ENCODE measurements at regions not wholly inside any gene's neighbourhood (a gene's known extent, or its start where the extent isn't known, plus 50 kb on each side); places are given as distances from the start of the nearest gene placed in this dataset.

GRCh38 chr6:18842534-18842933 is 455.4 kb downstream of the RNF144B start:
- Histone ChIP-seq H2AFZ (ENCODE audit: insufficient read depth, low read depth, low read length, poor library complexity, severe bottlenecking) (no peak overlapping the region), H3K9ac (ENCODE audit: insufficient read depth, low read length, poor library complexity, severe bottlenecking) (no peak overlapping the region), H3K36me3 (replicated peaks in 1 of 2; ENCODE audit: control insufficient read depth in 1 of 2, insufficient read depth in 2 of 2, low read length in 2 of 2) (no peaks in the 10 kb centered on the region), H3K4me1 (ENCODE audit: control insufficient read depth in 1 of 2, insufficient read depth in 2 of 2, low read length in 2 of 2) (no peaks in the 10 kb centered on the region), H4K20me1 (ENCODE audit: insufficient read depth, low read length) (no peaks in the 10 kb centered on the region), H3K27ac (ENCODE audit: low read depth in 1 of 2, low read length in 2 of 2) (no peak overlapping the region), H3K4me3 (replicated peaks in 1 of 3; ENCODE audit: low read depth in 2 of 3, low read length in 3 of 3) (no peak overlapping the region), H3K27me3 (ENCODE audit: control insufficient read depth in 2 of 2, insufficient read depth in 2 of 2, low read length in 2 of 2) (no peaks in the 10 kb centered on the region), H3K9me3 (replicated peaks in 1 of 2; ENCODE audit: control insufficient read depth in 1 of 2, insufficient read depth in 1 of 2, low read length in 2 of 2) (peaks cover 0 to 5% of the 10 kb centered on the region in 2 donors), H3K4me2 (replicated peaks; ENCODE audit: extremely low read depth, low read length, poor library complexity, severe bottlenecking) (no peak overlapping the region), H3K79me2 (ENCODE audit: insufficient read depth, low read length) (no peaks in the 10 kb centered on the region)
- no peak overlapping the region for H3K4me3 Mint-ChIP-seq
- H3K4me1 Mint-ChIP-seq = no peaks in the 10 kb centered on the region
- H3K36me3 Mint-ChIP-seq = no peaks in the 10 kb centered on the region
- no peaks in the 10 kb centered on the region for H3K27me3 Mint-ChIP-seq (ENCODE audit: low read depth in 3 of 3)
- H3K27ac Mint-ChIP-seq = no peak overlapping the region
- intact Hi-C loops (cut with micrococcal nuclease) = no loop called here
- WGBS (ENCODE audit: insufficient coverage) = 91% methylated on average over 1 of the region's 1 CpG
- DNase-seq = no peak
- TF ChIP-seq CTCF (IDR thresholded peaks at IDR 0.05) = no peak
- peaks cover 0 to 8% (median 2%) of the 10 kb centered on the region in 7 donors for H3K9me3 Mint-ChIP-seq

GRCh38 chr6:18845896-18846295 is 458.7 kb downstream of the RNF144B start:
- no peak for TF ChIP-seq CTCF (IDR thresholded peaks at IDR 0.05)
- H3K4me1 ChIP-seq (ENCODE audit: control insufficient read depth in 1 of 2, insufficient read depth in 2 of 2, low read length in 2 of 2) = no peaks in the 10 kb centered on the region
- no peaks in the 10 kb centered on the region for H3K79me2 ChIP-seq (ENCODE audit: insufficient read depth, low read length)
- H3K27ac ChIP-seq (ENCODE audit: low read depth in 1 of 2, low read length in 2 of 2) = no peak overlapping the region
- no peak overlapping the region for H3K4me3 Mint-ChIP-seq
- H3K4me2 ChIP-seq (replicated peaks; ENCODE audit: extremely low read depth, low read length, poor library complexity, severe bottlenecking) = no peak overlapping the region
- no peak overlapping the region for H3K4me3 ChIP-seq (replicated peaks in 1 of 3; ENCODE audit: low read depth in 2 of 3, low read length in 3 of 3)
- H3K36me3 ChIP-seq (replicated peaks in 1 of 2; ENCODE audit: control insufficient read depth in 1 of 2, insufficient read depth in 2 of 2, low read length in 2 of 2) = no peaks in the 10 kb centered on the region
- intact Hi-C loops (cut with micrococcal nuclease) = no loop called here
- H3K9ac ChIP-seq (ENCODE audit: insufficient read depth, low read length, poor library complexity, severe bottlenecking) = no peak overlapping the region
- no peaks in the 10 kb centered on the region for H3K27me3 ChIP-seq (ENCODE audit: control insufficient read depth in 2 of 2, insufficient read depth in 2 of 2, low read length in 2 of 2)
- no peaks in the 10 kb centered on the region for H3K27me3 Mint-ChIP-seq (ENCODE audit: low read depth in 3 of 3)
- no peaks in the 10 kb centered on the region for H3K4me1 Mint-ChIP-seq
- H4K20me1 ChIP-seq (ENCODE audit: insufficient read depth, low read length) = no peaks in the 10 kb centered on the region
- H3K36me3 Mint-ChIP-seq = no peaks in the 10 kb centered on the region
- DNase-seq = no peak
- H3K27ac Mint-ChIP-seq = no peak overlapping the region
- peaks cover 2 to 5% (median 3%) of the 10 kb centered on the region in 7 donors for H3K9me3 Mint-ChIP-seq
- WGBS (ENCODE audit: insufficient coverage) = no CpG with 5 or more reads among the region's 1 CpG
- no peak overlapping the region for H2AFZ ChIP-seq (ENCODE audit: insufficient read depth, low read depth, low read length, poor library complexity, severe bottlenecking)
- peaks cover 0 to 5% of the 10 kb centered on the region in 2 donors for H3K9me3 ChIP-seq (replicated peaks in 1 of 2; ENCODE audit: control insufficient read depth in 1 of 2, insufficient read depth in 1 of 2, low read length in 2 of 2)

Data from CD14-positive monocyte (primary cell).